ENCODE measurements at regions not wholly inside any gene's neighbourhood (a gene's known extent, or its start where the extent isn't known, plus 50 kb on each side); places are given as distances from the start of the nearest gene placed in this dataset.

GRCh38 chr14:22333422-22334274 is 255.4 kb downstream of the DAD1 start:
- Histone ChIP-seq H3K36me3 (replicated peaks; ENCODE audit: low read depth, low read length) (peaks cover 4% of the 10 kb centered on the region), H3K4me3 (ENCODE audit: low read length) (no peak overlapping the region), H3K27me3 (ENCODE audit: low read depth, low read length) (no peaks in the 10 kb centered on the region), H3K79me2 (ENCODE audit: low read length) (no peaks in the 10 kb centered on the region), H3K27ac (ENCODE audit: low read length) (no peak overlapping the region), H3K4me2 (ENCODE audit: low read length) (no peak overlapping the region), H4K20me1 (ENCODE audit: insufficient read depth, low read length) (no peaks in the 10 kb centered on the region), H3K9me3 (ENCODE audit: insufficient read depth, low read length) (peaks cover 12% of the 10 kb centered on the region), H3K9ac (ENCODE audit: low read length) (no peak overlapping the region), H3K4me1 (ENCODE audit: low read length) (peaks cover 7% of the 10 kb centered on the region), H2AFZ (ENCODE audit: low read depth, low read length) (no peak overlapping the region)
- TF ChIP-seq EZH2phosphoT487 (IDR thresholded peaks at IDR 0.05; ENCODE audit: low read depth), result no peak
- no peak for TF ChIP-seq CTCF (IDR thresholded peaks at IDR 0.05; ENCODE audit: low read depth, low read length)

- no peaks in the 10 kb centered on the region for H4K20me1 ChIP-seq (ENCODE audit: insufficient read depth, low read length)
- H2AFZ ChIP-seq (ENCODE audit: low read depth, low read length), result no peak overlapping the region
- H3K9me3 ChIP-seq (ENCODE audit: insufficient read depth, low read length), result peaks cover 16% of the 10 kb centered on the region
- TF ChIP-seq CTCF (IDR thresholded peaks at IDR 0.05; ENCODE audit: low read depth, low read length) (no peak), EZH2phosphoT487 (IDR thresholded peaks at IDR 0.05; ENCODE audit: low read depth) (no peak)
- no peaks in the 10 kb centered on the region for H3K79me2 ChIP-seq (ENCODE audit: low read length)
- H3K9ac ChIP-seq (ENCODE audit: low read length), result no peak overlapping the region
- H3K27me3 ChIP-seq (ENCODE audit: low read depth, low read length), result no peaks in the 10 kb centered on the region
- no peak overlapping the region for H3K4me2 ChIP-seq (ENCODE audit: low read length)
- H3K27ac ChIP-seq (ENCODE audit: low read length), result no peak overlapping the region
- H3K4me1 ChIP-seq (ENCODE audit: low read length), result peaks cover 7% of the 10 kb centered on the region
- H3K36me3 ChIP-seq (replicated peaks; ENCODE audit: low read depth, low read length), result peaks cover 4% of the 10 kb centered on the region
- no peak overlapping the region for H3K4me3 ChIP-seq (ENCODE audit: low read length)
These were observed 256.2 kb downstream of the DAD1 start for GRCh38 chr14:22332686-22333421.

GRCh38 chr14:22329371-22329770 is 259.7 kb downstream of the DAD1 start:
- Histone ChIP-seq H4K20me1 (ENCODE audit: insufficient read depth, low read length) (no peaks in the 10 kb centered on the region), H3K36me3 (replicated peaks; ENCODE audit: low read depth, low read length) (peaks cover 6% of the 10 kb centered on the region), H3K27ac (ENCODE audit: low read length) (no peak overlapping the region), H3K4me3 (ENCODE audit: low read length) (no peak overlapping the region), H3K4me2 (ENCODE audit: low read length) (no peak overlapping the region), H3K27me3 (ENCODE audit: low read depth, low read length) (no peaks in the 10 kb centered on the region), H3K9me3 (ENCODE audit: insufficient read depth, low read length) (peaks cover 22% of the 10 kb centered on the region), H3K9ac (ENCODE audit: low read length) (no peak overlapping the region), H3K79me2 (ENCODE audit: low read length) (no peaks in the 10 kb centered on the region), H2AFZ (ENCODE audit: low read depth, low read length) (no peak overlapping the region), H3K4me1 (ENCODE audit: low read length) (peaks cover 10% of the 10 kb centered on the region)
- no peak for TF ChIP-seq EZH2phosphoT487 (IDR thresholded peaks at IDR 0.05; ENCODE audit: low read depth)
- TF ChIP-seq CTCF (IDR thresholded peaks at IDR 0.05; ENCODE audit: low read depth, low read length), result no peak

Measured in OCI-LY3 (cell line).